Neural cell (in vitro differentiated cells): ENCODE measurements at regions not wholly inside any gene's neighbourhood (a gene's known extent, or its start where the extent isn't known, plus 50 kb on each side); places are given as distances from the start of the nearest gene placed in this dataset.

ENCODE experiments used
- H2AFZ ChIP-seq: fragments of 200-600, 300-800 bp; sonication (generic), shearing (Covaris generic); 2 replicates; pipeline ENCODE4 v1.6.0; 2014; ENCODE audit warnings: low read depth, mild to moderate bottlenecking, antibody characterized with exemption, low read length, moderate library complexity
- H3F3A ChIP-seq: fragments of 200-600 bp; shearing (Covaris generic); 2 replicates; pipeline ENCODE4 v1.6.1; 2016; ENCODE audit warnings: mild to moderate bottlenecking, moderate library complexity, mixed read lengths, antibody characterized with exemption, low read length; ENCODE audit not compliant: insufficient read depth, poor library complexity, severe bottlenecking
- H3K27ac ChIP-seq: fragments of 200-600, 300-800 bp; sonication (generic), shearing (Covaris generic); 2 replicates; pipeline ENCODE4 v1.5.1; 2014; ENCODE audit warnings: mild to moderate bottlenecking, low read length, moderate library complexity
- H3K27me3 ChIP-seq: fragments of 300-800, 200-600 bp; sonication (generic), shearing (Covaris generic); 2 replicates; pipeline ENCODE4 v1.6.0; 2014; ENCODE audit warnings: mild to moderate bottlenecking, low read depth, low read length, moderate library complexity; ENCODE audit not compliant: insufficient read depth
- H3K36me3 ChIP-seq: fragments of 300-800, 200-600 bp; sonication (generic), shearing (Covaris generic); 2 replicates; pipeline ENCODE4 v1.5.1; 2014; ENCODE audit warnings: mild to moderate bottlenecking, antibody characterized with exemption, low read length, moderate library complexity; ENCODE audit not compliant: insufficient read depth
- H3K4me2 ChIP-seq: fragments of 300-800, 200-600 bp; sonication (generic), shearing (Covaris generic); 2 replicates; pipeline ENCODE4 v1.6.0; 2014; ENCODE audit warnings: mild to moderate bottlenecking, low read length
- H3K4me3 ChIP-seq: fragments of 300-800, 200-600 bp; sonication (generic), shearing (Covaris generic); 2 replicates; pipeline ENCODE4 v1.5.1; 2014; ENCODE audit warnings: mild to moderate bottlenecking, low read length, moderate library complexity
- H3K79me2 ChIP-seq: fragments of 200-600 bp; shearing (Covaris generic); replicated peaks from 2 replicates; pipeline ENCODE4 v1.6.0; 2014; ENCODE audit warnings: mild to moderate bottlenecking, low read length, moderate library complexity; ENCODE audit not compliant: insufficient read depth
- H3K9ac ChIP-seq: fragments of 300-800, 200-600 bp; sonication (generic), shearing (Covaris generic); 2 replicates; pipeline ENCODE4 v1.6.1; 2016; ENCODE audit warnings: mild to moderate bottlenecking, low read length, mixed read lengths
- H3K9me2 ChIP-seq: fragments of 200-600 bp; shearing (Covaris generic); 2 replicates; pipeline ENCODE4 v1.6.1; 2016; ENCODE audit warnings: mild to moderate bottlenecking, low read length, mixed read lengths; ENCODE audit not compliant: insufficient read depth
- H3K9me3 ChIP-seq: fragments of 200-600, 300-800 bp; sonication (generic), shearing (Covaris generic); 2 replicates; pipeline ENCODE4 v1.6.1; 2016; ENCODE audit warnings: mild to moderate bottlenecking, mixed run types, low read length, moderate library complexity, mixed read lengths
- H4K20me1 ChIP-seq: fragments of 200-600 bp; shearing (Covaris generic); 2 replicates; pipeline ENCODE4 v1.6.1; 2016; ENCODE audit warnings: mild to moderate bottlenecking, mixed run types; ENCODE audit not compliant: insufficient read depth
- CTCF ChIP-seq: fragments of 450-650 bp; IDR thresholded peaks from 2 replicates; pipeline ENCODE4 v1.5.1; 2014; ENCODE audit warnings: antibody characterized with exemption, mild to moderate bottlenecking, moderate library complexity; ENCODE audit not compliant: poor library complexity, severe bottlenecking
- EP300 ChIP-seq: fragments of 450-650 bp; conservative IDR thresholded peaks from 2 replicates; pipeline ENCODE4 v1.6.1; 2014; ENCODE audit warnings: antibody characterized with exemption, mild to moderate bottlenecking, moderate library complexity; ENCODE audit not compliant: poor library complexity, severe bottlenecking
- EZH2 ChIP-seq: fragments of 200-600, 300-800 bp; shearing (Covaris generic), sonication (generic); IDR thresholded peaks from 2 replicates; pipeline ENCODE4 v1.6.1; 2014; ENCODE audit warnings: antibody characterized with exemption, low read length, borderline replicate concordance, mild to moderate bottlenecking; ENCODE audit not compliant: insufficient read depth, poor library complexity, severe bottlenecking
- MXI1 ChIP-seq: fragments of 450-650 bp; conservative IDR thresholded peaks from 2 replicates; pipeline ENCODE4 v1.6.1; 2014; ENCODE audit warnings: antibody characterized with exemption, mild to moderate bottlenecking; ENCODE audit not compliant: poor library complexity, severe bottlenecking
- POLR2AphosphoS5 ChIP-seq: IDR thresholded peaks from 2 replicates; pipeline ENCODE4 v1.6.1; 2012
- RAD21 ChIP-seq: fragments of 450-650 bp; conservative IDR thresholded peaks from 2 replicates; pipeline ENCODE4 v1.6.1; 2014; ENCODE audit warnings: antibody characterized with exemption, mild to moderate bottlenecking, moderate library complexity
- REST ChIP-seq: IDR thresholded peaks from 2 replicates; pipeline ENCODE4 v1.6.1; 2012; ENCODE audit warnings: borderline replicate concordance
- SMC3 ChIP-seq: fragments of 450-650 bp; conservative IDR thresholded peaks from 2 replicates; pipeline ENCODE4 v1.6.1; 2014; ENCODE audit warnings: antibody characterized with exemption, mild to moderate bottlenecking, moderate library complexity; ENCODE audit not compliant: poor library complexity
- TAF1 ChIP-seq: IDR thresholded peaks from 2 replicates; pipeline ENCODE4 v1.6.1; 2012; ENCODE audit warnings: low read depth

GRCh38 chr10:28853195-28853594 lies 175.9 kb downstream of the BAMBI start:
- H4K20me1 ChIP-seq = no peaks in the 10 kb centered on the region
- H3K4me2 ChIP-seq = no peak overlapping the region
- no peaks in the 10 kb centered on the region for H3K36me3 ChIP-seq
- no peaks in the 10 kb centered on the region for H3K9me3 ChIP-seq
- H3K4me3 ChIP-seq = no peak overlapping the region
- TF ChIP-seq TAF1 (no peak), POLR2AphosphoS5 (no peak), SMC3 (no peak), CTCF (no peak), RAD21 (no peak), MXI1 (no peak), REST (no peak), EP300 (no peak), EZH2 (no peak)
- H3F3A ChIP-seq = no peaks in the 10 kb centered on the region
- H2AFZ ChIP-seq = no peak overlapping the region
- no peaks in the 10 kb centered on the region for H3K9me2 ChIP-seq
- H3K79me2 ChIP-seq = no peaks in the 10 kb centered on the region
- no peak overlapping the region for H3K27ac ChIP-seq
- no peaks in the 10 kb centered on the region for H3K27me3 ChIP-seq
- H3K9ac ChIP-seq = no peak overlapping the region

GRCh38 chr10:28857164-28857563 lies 179.8 kb downstream of the BAMBI start:
- H4K20me1 ChIP-seq = no peaks in the 10 kb centered on the region

More at GRCh38 chr10:28857164-28857563, 179.8 kb downstream of the BAMBI start:
- H3K4me3 ChIP-seq = no peak overlapping the region
- no peaks in the 10 kb centered on the region for H3K79me2 ChIP-seq
- TF ChIP-seq EZH2 (no peak), TAF1 (no peak), REST (no peak), CTCF (no peak), MXI1 (no peak), POLR2AphosphoS5 (no peak), RAD21 (no peak), SMC3 (no peak), EP300 (no peak)
- H3K27me3 ChIP-seq = no peaks in the 10 kb centered on the region
- no peaks in the 10 kb centered on the region for H3F3A ChIP-seq
- H3K9ac ChIP-seq = no peak overlapping the region
- no peaks in the 10 kb centered on the region for H3K36me3 ChIP-seq
- no peak overlapping the region for H3K4me2 ChIP-seq
- H2AFZ ChIP-seq = no peak overlapping the region
- H3K27ac ChIP-seq = no peak overlapping the region
- no peaks in the 10 kb centered on the region for H3K9me2 ChIP-seq
- H3K9me3 ChIP-seq = no peaks in the 10 kb centered on the region
